ENCODE measurements at regions not wholly inside any gene's neighbourhood (a gene's known extent, or its start where the extent isn't known, plus 50 kb on each side); places are given as distances from the start of the nearest gene placed in this dataset.
"Not testable (repeated sequence)": the region's sequence is repeated elsewhere in the genome, so short reads cannot be mapped to it uniquely, and the experiment has no call there.

DNA sequence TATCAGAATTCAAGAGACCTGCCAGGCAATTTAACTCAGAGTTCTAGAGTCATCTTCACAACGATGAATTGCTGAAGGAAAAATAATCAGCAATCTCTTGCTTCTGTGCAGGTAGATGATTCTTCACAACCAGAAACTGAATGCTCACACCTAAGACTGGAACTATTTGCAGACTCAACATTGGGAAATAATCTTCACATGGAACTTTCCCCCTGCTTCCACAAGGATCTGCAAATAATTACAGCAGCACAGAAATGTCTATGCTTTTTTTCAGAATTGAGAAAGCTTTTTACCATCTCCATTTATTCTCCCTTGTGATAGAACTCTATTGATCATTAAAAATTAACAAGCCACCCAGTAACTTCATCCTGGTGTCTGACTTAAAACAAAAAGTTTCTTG, 282.8 kb downstream of the AHR start:
- TF ChIP-seq, protein P1, sequence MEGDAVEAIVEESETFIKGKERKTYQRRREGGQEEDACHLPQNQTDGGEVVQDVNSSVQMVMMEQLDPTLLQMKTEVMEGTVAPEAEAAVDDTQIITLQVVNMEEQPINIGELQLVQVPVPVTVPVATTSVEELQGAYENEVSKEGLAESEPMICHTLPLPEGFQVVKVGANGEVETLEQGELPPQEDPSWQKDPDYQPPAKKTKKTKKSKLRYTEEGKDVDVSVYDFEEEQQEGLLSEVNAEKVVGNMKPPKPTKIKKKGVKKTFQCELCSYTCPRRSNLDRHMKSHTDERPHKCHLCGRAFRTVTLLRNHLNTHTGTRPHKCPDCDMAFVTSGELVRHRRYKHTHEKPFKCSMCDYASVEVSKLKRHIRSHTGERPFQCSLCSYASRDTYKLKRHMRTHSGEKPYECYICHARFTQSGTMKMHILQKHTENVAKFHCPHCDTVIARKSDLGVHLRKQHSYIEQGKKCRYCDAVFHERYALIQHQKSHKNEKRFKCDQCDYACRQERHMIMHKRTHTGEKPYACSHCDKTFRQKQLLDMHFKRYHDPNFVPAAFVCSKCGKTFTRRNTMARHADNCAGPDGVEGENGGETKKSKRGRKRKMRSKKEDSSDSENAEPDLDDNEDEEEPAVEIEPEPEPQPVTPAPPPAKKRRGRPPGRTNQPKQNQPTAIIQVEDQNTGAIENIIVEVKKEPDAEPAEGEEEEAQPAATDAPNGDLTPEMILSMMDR (conservative IDR thresholded peaks at IDR 0.05; ENCODE audit: low read depth, low read length) = no peak
- H3K4me3 ChIP-seq (ENCODE audit: low read length) = no peak overlapping the region
- no peak for DNase-seq (ENCODE audit: low read depth)

DNA sequence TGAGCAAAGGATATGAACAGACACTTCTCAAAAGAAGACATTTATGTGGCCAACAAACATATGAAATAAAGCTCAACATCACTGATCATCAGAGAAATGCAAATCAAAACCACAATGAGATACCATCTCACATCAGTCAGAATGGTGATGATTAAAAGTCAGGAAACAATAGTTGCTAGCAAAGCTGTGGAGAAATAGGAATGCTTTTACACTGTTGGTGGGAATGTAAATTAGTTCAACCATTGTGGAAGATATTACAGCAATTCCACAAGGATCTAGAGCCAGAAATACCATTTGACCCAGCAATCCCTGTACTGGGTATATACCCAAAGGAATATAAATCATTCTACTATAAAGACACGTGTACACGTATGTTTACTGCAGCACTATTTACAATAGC, 284.2 kb downstream of the AHR start:
- not testable (repeated sequence) for DNase-seq (ENCODE audit: low read depth); H3K4me3 ChIP-seq (ENCODE audit: low read length)

DNA sequence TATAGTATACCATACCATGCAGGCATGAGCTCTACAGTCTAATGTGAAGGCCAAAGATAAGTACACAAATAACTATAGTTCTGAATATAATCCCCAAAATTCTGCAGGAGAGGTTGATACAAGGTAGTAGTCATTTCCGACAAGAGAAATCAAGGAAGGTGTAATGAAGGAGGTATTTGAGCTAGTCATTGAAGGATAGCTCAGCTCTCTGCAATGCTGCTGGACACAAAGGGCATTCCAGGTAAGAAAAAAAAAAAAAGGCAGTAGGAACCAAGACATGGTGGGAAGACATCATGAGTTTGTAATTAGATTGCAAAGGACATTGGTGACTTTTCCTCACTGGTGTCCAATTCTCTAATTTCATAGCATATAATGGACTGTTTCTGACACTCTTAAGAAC, 285.3 kb downstream of the AHR start:
- TF ChIP-seq, protein P1 (conservative IDR thresholded peaks at IDR 0.05; ENCODE audit: low read depth, low read length) = no peak
- no peak for DNase-seq (ENCODE audit: low read depth)
- H3K4me3 ChIP-seq (ENCODE audit: low read length) = no peak overlapping the region

DNA sequence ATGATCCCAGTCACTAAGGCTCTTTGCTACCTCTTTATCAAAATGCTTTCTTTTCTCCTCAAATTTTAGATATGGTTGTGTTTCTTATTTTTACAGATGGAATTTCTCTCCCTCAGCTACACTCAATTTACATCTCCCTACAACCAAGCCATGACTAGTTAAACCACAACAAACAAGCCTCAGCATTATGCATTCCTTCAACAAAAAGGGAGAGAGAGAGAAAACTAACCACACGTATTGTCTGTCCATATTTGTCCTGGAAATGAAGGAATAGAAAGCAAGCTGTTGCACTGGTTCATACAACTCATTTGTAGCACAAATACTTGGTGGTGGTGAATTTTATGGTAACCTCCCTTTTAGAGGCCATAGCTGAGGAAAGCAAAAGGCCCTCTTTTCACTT, 286.4 kb downstream of the AHR start:
- DNase-seq (ENCODE audit: low read depth) = no peak
- TF ChIP-seq, protein P1 (conservative IDR thresholded peaks at IDR 0.05; ENCODE audit: low read depth, low read length) = no peak
- H3K4me3 ChIP-seq (ENCODE audit: low read length) = no peak overlapping the region

DNA sequence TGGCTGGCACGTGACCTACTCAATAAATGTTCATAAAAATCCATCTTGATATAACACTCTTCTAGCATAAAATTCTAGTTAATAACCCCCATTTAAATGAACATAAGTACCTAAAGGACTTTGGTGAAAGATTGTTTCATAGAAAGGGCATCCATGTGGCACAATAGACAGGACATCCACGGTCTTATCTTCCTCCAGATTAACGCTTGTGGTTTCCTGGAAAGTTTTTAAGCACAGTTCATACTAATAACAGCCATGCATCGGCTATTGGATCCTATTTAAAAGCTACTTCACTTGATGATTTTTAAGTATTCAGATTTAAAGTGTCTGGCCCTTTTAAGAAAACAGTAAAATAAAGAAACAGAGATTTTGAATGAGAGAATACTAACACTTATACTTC, 288.3 kb downstream of the AHR start:
- TF ChIP-seq, protein P1 (conservative IDR thresholded peaks at IDR 0.05; ENCODE audit: low read depth, low read length) = no peak
- DNase-seq (ENCODE audit: low read depth) = no peak
- no peak overlapping the region for H3K4me3 ChIP-seq (ENCODE audit: low read length)

DNA sequence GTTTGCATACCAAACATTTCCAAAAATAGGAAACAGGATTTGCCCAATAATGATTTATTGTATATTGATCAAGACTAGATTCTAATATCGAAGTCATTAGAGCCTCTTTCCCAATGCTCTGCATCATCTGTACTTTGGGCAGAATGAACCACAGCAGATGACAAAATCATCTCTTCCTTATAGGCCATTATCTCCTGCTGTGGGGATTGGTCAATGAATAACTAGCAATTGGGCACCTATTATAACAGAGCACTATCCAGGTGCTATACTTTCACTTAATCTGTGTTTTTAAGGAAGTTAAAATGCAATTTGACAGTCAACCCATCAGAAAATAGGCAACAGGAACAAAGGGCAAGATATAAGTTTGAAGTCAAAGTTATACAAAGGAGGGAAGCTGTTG, 290.3 kb downstream of the AHR start:
- no peak for DNase-seq (ENCODE audit: low read depth)
- H3K4me3 ChIP-seq (ENCODE audit: low read length) = no peak overlapping the region
- TF ChIP-seq, protein P1 (conservative IDR thresholded peaks at IDR 0.05; ENCODE audit: low read depth, low read length) = no peak

DNA sequence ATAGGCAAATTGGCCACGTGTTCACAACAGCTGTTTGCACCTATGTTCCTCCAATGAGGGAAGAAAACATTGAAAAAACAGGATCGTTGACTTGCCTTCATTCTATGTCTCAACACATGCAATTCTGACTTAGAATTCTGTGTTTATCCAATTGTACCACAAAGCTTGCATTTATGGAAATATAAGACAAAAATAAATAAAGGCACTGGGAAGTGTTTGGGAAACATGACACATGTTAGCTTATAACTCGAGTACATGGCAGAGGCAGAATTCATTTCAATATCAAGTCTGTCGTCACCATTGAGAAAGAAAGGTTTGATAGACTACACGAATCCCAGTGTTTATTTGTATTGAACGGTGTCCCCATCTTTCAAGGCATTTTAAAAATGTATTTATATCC, 291.2 kb downstream of the AHR start:
- TF ChIP-seq, protein P1 (conservative IDR thresholded peaks at IDR 0.05; ENCODE audit: low read depth, low read length) = no peak
- DNase-seq (ENCODE audit: low read depth) = no peak
- H3K4me3 ChIP-seq (ENCODE audit: low read length) = no peak overlapping the region

DNA sequence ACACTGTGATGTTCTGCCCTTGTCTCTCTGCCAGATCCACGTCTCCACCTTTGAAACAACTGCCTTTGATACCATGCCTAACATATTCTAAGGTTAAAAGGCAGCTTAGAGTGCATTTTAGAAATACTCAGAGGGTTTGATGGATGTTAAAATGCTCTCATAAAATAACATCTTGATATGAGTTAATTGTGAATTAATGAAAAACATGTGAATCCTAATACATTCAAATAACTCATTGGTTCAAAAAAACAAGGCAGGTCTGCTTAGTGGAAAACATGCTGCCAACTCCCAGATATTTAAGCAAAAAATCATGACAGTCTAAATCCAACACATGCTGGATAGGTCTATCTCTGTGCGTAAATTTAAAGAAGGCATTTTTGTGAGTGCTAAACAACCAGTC, 291.8 kb downstream of the AHR start:
- no peak overlapping the region for H3K4me3 ChIP-seq (ENCODE audit: low read length)
- TF ChIP-seq, protein P1 (conservative IDR thresholded peaks at IDR 0.05; ENCODE audit: low read depth, low read length) = no peak
- DNase-seq (ENCODE audit: low read depth) = no peak

Data from retinal pigment epithelial cell (primary cell).